ENCODE measurements at regions not wholly inside any gene's neighbourhood (a gene's known extent, or its start where the extent isn't known, plus 50 kb on each side); places are given as distances from the start of the nearest gene placed in this dataset.

- H3F3A ChIP-seq (ENCODE audit: insufficient read depth, low read depth) = no peaks in the 10 kb centered on the region
- H2AFZ ChIP-seq = no peak overlapping the region
- no peaks in the 10 kb centered on the region for H3K79me2 ChIP-seq (ENCODE audit: low read depth)
- CTCF ChIA-PET = no interaction called here
- TF ChIP-seq CTCF (conservative IDR thresholded peaks at IDR 0.05) (no peak), EZH2 (IDR thresholded peaks at IDR 0.05; ENCODE audit: low read depth) (no peak)
- no peaks in the 10 kb centered on the region for H4K20me1 ChIP-seq (ENCODE audit: insufficient read depth)
- no peaks in the 10 kb centered on the region for H3K36me3 ChIP-seq (ENCODE audit: low read depth)
- no peak overlapping the region for H3K4me2 ChIP-seq
- H3K9me2 ChIP-seq (ENCODE audit: insufficient read depth) = no peaks in the 10 kb centered on the region
- POLR2A ChIA-PET (ENCODE audit: unreplicated experiment) = no interaction called here
- no peaks in the 10 kb centered on the region for H3K4me1 ChIP-seq (replicated peaks; ENCODE audit: insufficient read depth)
- H3K9me3 ChIP-seq (ENCODE audit: insufficient read depth, low read depth) = no peaks in the 10 kb centered on the region
- H3K4me3 ChIP-seq = no peak overlapping the region
- no peaks in the 10 kb centered on the region for H3K27me3 ChIP-seq (ENCODE audit: insufficient read depth, low read depth)
- DNase-seq = no peak
- intact Hi-C loops (cut with micrococcal nuclease; ENCODE audit: unreplicated experiment) = no loop called here
- no TSS peak for BruUV-seq (replicated peaks)
- no peak overlapping the region for H3K27ac ChIP-seq
Observed at GRCh38 chr2:107107351-107107750, 221.4 kb upstream of the ST6GAL2 start.

GRCh38 chr2:107108556-107108955 is 222.6 kb upstream of the ST6GAL2 start:
- POLR2A ChIA-PET (ENCODE audit: unreplicated experiment) = no interaction called here
- H3K79me2 ChIP-seq (ENCODE audit: low read depth) = no peaks in the 10 kb centered on the region
- H3K9me2 ChIP-seq (ENCODE audit: insufficient read depth) = no peaks in the 10 kb centered on the region
- DNase-seq = no peak
- H3K4me1 ChIP-seq (replicated peaks; ENCODE audit: insufficient read depth) = no peaks in the 10 kb centered on the region
- H2AFZ ChIP-seq = no peak overlapping the region
- no peak overlapping the region for H3K27ac ChIP-seq
- H4K20me1 ChIP-seq (ENCODE audit: insufficient read depth) = no peaks in the 10 kb centered on the region
- intact Hi-C loops (cut with micrococcal nuclease; ENCODE audit: unreplicated experiment) = no loop called here
- H3K9me3 ChIP-seq (ENCODE audit: insufficient read depth, low read depth) = no peaks in the 10 kb centered on the region
- no peaks in the 10 kb centered on the region for H3K36me3 ChIP-seq (ENCODE audit: low read depth)
- no peak overlapping the region for H3K4me3 ChIP-seq
- CTCF ChIA-PET = no interaction called here
- BruUV-seq (replicated peaks) = no TSS peak
- no peaks in the 10 kb centered on the region for H3F3A ChIP-seq (ENCODE audit: insufficient read depth, low read depth)
- no peak overlapping the region for H3K4me2 ChIP-seq
- TF ChIP-seq EZH2 (IDR thresholded peaks at IDR 0.05; ENCODE audit: low read depth) (no peak), CTCF (conservative IDR thresholded peaks at IDR 0.05) (no peak)
- no peaks in the 10 kb centered on the region for H3K27me3 ChIP-seq (ENCODE audit: insufficient read depth, low read depth)

- CTCF ChIA-PET = no interaction called here
- no peaks in the 10 kb centered on the region for H3K9me3 ChIP-seq (ENCODE audit: insufficient read depth, low read depth)
- H4K20me1 ChIP-seq (ENCODE audit: insufficient read depth) = no peaks in the 10 kb centered on the region
- no peak overlapping the region for H3K4me2 ChIP-seq
- POLR2A ChIA-PET (ENCODE audit: unreplicated experiment) = no interaction called here
- H3K27me3 ChIP-seq (ENCODE audit: insufficient read depth, low read depth) = no peaks in the 10 kb centered on the region
- no peaks in the 10 kb centered on the region for H3F3A ChIP-seq (ENCODE audit: insufficient read depth, low read depth)
- H3K4me1 ChIP-seq (replicated peaks; ENCODE audit: insufficient read depth) = no peaks in the 10 kb centered on the region
- no peak for TF ChIP-seq EZH2 (IDR thresholded peaks at IDR 0.05; ENCODE audit: low read depth)
- TF ChIP-seq CTCF (conservative IDR thresholded peaks at IDR 0.05) = no peak
- intact Hi-C loops (cut with micrococcal nuclease; ENCODE audit: unreplicated experiment) = no loop called here
- no peak overlapping the region for H3K4me3 ChIP-seq
- DNase-seq = no peak
- BruUV-seq (replicated peaks) = no TSS peak
- H3K9me2 ChIP-seq (ENCODE audit: insufficient read depth) = no peaks in the 10 kb centered on the region
- H3K36me3 ChIP-seq (ENCODE audit: low read depth) = no peaks in the 10 kb centered on the region
- H3K79me2 ChIP-seq (ENCODE audit: low read depth) = no peaks in the 10 kb centered on the region
- H2AFZ ChIP-seq = no peak overlapping the region
- H3K27ac ChIP-seq = no peak overlapping the region
Observed at GRCh38 chr2:107111623-107112022, 225.7 kb upstream of the ST6GAL2 start.
